ENCODE measurements at regions not wholly inside any gene's neighbourhood (a gene's known extent, or its start where the extent isn't known, plus 50 kb on each side); places are given as distances from the start of the nearest gene placed in this dataset.

GRCh38 chr5:17339841-17340240 lies 122.4 kb downstream of the BASP1 start:
- TF ChIP-seq POLR2A (IDR thresholded peaks at IDR 0.05; ENCODE audit: low read depth, low read length) = no peak
- no peak for TF ChIP-seq FOS (IDR thresholded peaks at IDR 0.05; ENCODE audit: borderline replicate concordance, insufficient read depth, low read length)
- TF ChIP-seq MAX (IDR thresholded peaks at IDR 0.05; ENCODE audit: insufficient read depth, insufficient read length) = no peak
- no peak for TF ChIP-seq CTCF (IDR thresholded peaks at IDR 0.05; ENCODE audit: extremely low read depth in 1 of 2, insufficient read depth in 1 of 2, low read depth in 1 of 2, low read length in 2 of 2)
- TF ChIP-seq JUN (IDR thresholded peaks at IDR 0.05; ENCODE audit: borderline replicate concordance, insufficient read depth, insufficient read length, low read depth) = no peak
- TF ChIP-seq POLR2AphosphoS5 (IDR thresholded peaks at IDR 0.05; ENCODE audit: insufficient read depth, low read depth, low read length) = no peak
- no peak for TF ChIP-seq EZH2 (IDR thresholded peaks at IDR 0.05; ENCODE audit: borderline replicate concordance, low read depth, low read length, severe bottlenecking)
- no peak for TF ChIP-seq MYC (IDR thresholded peaks at IDR 0.05; ENCODE audit: low read depth, low read length)
